HG02642 (cell line): ENCODE measurements at regions not wholly inside any gene's neighbourhood (a gene's known extent, or its start where the extent isn't known, plus 50 kb on each side); places are given as distances from the start of the nearest gene placed in this dataset.
"Not testable (repeated sequence)": the region's sequence is repeated elsewhere in the genome, so short reads cannot be mapped to it uniquely, and the experiment has no call there.

Experiments
- ATAC-seq: cut with Tn5 transposase; IDR thresholded peaks from one replicate; pipeline ENCODE4 v1.9.1; 2021; ENCODE audit warnings: mild to moderate bottlenecking; ENCODE audit not compliant: unreplicated experiment, poor library complexity

DNA sequence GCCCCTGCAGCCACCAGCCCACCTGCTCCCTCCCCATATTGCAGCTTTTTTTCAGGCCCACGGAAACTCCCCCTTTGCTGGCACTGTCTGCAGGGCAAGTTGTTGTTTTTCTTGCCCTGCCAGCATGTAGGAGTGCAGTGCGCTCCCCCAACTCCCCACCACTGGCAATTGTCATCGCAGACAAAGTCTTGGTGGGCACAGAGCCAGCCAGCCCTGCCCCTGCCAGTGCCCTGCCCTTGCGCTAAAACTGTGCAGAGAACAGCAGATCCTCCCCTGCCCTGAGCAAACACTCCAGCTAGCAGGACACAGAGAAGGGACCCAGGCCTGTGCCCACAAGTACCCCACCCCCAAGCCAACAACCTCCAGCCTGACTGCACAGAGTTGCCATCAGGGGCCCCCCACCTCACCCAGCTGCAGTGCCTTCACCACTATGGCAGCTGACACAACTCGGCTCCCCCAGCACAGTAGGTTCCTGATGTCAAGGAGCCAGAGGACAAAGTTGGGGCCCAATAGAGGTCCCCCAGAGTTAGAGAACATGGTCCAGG lies 158.1 kb upstream of the ARHGAP42 start:
- no peak for ATAC-seq

DNA sequence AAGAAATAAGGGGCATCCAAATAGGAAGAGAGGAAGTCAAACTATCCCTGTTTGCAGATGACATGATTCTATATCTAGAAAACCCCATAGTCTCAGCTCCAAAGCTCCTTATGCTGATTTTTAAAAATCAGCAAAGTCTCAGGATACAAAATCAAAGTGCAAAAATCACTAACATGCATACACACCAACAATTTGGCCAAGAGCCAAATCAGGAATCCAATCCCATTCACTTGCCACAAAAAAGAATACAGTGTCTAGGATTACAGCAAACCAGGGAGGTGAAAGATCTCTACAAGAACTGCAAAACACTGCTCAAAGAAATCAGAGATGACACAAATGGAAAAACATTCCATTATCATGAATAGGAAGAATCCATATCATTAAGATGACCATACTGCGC lies 155.8 kb upstream of the ARHGAP42 start:
- ATAC-seq = not testable (repeated sequence)

DNA sequence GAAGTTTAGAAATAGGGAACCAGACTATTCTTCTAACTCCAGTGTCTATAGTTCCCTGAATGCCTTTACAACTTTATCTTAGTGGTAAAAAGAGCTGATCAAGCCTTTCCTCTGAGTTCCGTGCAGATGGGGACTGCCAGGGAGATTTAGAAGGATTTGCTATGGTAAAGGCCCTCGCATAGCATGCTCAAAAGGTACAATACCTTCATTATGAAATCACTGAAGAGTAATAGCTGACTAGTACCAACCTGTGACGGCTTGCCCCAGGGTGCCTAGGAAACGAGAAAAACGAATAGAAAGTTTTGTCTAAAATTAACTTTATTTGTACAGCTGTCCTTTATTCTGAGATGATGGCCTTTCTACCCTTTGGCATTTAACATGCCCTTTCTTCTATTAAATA lies 150.1 kb upstream of the ARHGAP42 start:
- no peak for ATAC-seq

DNA sequence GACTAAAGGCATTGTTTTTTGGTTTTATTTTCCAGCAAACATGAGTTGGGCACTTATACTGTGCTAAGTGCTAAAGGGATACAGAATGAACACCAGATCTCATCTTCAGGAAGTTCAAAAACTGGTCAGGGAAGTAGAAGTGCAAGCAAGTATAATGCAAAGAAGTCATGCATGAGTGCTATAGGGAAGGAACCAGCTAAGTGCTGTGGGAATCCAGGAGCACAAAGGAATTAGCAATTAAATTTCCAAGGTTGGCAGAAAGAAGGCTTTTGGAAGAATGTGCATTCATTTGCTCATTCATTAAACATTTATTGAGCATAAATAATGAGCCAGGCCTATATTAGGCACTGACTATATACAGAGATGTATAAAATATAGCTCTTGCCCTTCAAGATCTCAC lies 143.7 kb upstream of the ARHGAP42 start:
- ATAC-seq = no peak

DNA sequence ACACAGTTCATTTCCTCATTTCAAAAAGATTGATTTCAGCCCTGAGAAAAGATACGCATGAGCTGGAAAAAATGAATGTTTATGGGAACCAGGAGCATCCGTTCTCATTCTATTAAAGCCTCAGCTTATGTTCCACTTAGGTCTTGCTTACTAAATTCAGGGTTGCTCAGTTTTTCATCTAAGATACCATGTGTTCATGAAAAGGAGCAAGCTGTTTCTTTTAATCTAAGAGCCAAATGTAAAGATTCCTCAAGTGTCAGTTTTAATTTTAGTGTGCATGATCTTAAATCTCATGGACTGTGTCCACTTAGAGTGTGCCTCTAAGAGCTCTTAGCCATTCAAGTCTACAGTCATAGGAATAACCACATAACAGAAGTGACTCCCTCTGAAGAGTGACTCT lies 141.5 kb upstream of the ARHGAP42 start:
- no peak for ATAC-seq

DNA sequence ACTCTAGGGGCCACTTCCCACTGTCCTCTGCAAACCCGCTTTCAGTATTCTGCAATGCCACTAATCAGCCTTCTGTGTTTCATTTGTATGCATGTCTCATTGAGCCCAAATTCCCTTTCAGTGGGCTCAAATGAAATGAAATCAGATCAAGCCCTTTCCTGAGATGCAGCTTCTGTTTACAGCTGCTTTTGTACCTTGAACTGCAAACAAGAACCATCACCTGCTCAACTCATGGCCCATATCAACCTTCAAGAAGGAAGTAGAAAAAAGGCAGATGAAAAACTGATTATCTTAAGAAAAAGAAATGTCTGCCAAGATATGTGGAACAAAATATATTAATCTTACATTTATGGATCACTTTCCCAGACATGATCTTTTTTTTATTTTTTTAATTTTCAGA lies 141.1 kb upstream of the ARHGAP42 start:
- ATAC-seq = no peak

DNA sequence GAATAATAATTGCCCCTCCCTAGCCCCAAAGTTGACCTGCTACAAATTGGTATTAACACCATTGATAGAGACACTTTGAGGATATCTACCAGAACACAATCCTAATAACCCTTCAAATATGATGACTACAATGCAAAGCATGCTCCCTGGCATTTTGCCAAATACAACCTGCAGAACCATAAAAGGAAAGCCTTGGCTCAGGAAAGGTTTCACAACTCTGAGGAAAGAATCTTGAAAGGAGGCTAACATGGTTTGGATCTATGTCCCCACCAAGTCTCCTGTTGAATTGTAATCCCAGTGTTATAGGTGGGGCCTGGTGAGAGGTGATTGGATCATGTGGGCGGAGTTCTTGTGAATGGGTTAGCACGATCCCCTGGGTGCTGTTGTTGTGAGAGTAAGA lies 140.4 kb upstream of the ARHGAP42 start:
- no peak for ATAC-seq

DNA sequence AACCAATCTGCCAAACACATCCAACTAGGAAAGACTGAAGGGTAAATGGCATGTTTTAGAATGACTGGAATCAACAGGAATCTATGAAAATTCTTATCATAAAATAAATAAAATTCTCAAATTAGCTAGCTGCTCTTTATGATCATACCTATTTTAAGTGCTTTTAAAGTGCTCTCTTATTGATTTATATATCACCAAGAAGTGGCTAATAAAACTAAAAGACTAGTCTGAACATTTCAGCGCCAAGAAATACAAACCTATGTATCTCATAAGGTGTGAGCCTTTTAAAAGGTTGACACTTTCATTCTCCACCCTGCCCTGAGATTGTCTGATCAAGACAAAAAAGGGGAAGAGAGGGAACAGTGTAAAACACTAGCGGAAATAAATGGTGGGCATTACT lies 136.8 kb upstream of the ARHGAP42 start:
- ATAC-seq = no peak

DNA sequence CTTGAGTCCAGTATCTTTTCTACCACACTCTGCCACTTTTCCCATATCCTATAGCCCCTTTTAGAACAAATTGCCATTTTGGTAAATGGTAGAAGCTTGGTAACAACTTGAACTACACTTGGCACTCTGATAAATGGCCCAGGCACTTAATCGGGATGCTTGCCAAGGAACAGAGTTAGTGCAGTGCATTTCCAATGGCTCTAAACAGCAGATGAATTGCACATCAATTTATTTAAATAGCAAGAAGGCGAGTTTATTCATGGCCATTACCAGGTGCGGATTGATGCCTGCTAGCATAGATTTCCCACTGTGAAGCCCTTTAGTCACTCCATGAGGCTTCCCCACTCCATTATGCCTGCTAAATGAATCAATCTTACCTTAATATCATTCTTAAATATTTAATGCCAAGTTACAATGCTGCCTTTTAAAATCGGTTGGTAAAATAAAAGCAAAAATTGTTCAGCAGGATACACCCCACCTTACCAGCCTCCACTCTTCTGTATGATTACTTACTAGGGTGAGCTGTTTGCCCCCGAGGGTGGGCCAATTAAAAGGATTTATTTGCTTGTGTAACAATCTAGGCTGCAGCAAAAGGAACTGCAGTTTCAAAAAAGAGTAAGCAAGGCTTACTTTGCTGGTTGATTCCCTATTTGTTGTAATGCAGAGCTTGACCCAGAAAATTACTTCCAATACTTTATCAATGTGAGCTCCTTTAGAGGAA lies 136.0 kb upstream of the ARHGAP42 start:
- ATAC-seq = no peak

DNA sequence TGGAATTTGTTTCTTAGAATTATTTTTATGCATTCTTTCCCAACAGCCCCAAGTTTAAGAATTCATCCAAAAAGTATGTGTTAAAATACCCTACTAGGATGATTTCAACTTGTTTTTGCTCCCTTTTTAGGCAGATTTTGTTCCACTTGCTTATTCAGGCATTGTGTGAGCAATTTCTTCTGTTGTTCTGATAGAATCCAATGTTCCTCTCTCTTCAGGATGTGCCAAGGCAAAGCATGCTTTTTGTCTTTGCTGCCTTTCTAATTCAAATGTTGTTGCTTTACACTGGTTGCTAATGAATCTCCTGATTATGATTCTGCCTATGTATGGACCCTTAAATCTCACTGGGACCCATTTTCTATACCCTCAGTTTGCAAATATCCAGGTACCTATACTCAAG lies 131.2 kb upstream of the ARHGAP42 start:
- ATAC-seq = no peak

DNA sequence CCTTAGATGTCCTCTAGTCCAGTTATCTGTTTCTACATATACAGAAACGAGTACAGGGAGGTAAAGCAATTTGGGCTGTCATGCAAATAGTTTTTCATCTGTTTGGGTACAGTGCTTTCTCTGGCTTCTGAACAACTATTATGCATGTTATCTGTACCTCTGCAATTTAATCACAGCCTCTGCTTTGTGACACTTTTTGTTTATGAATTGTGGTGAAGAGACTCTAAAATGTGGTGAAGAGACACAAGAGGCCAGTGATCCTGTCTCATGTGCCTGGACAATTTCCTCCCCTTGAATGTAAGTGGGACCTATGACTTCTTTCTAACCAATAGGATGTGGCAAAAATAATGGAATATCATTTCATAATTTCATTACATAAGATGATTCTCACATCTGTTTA lies 130.3 kb upstream of the ARHGAP42 start:
- no peak for ATAC-seq

DNA sequence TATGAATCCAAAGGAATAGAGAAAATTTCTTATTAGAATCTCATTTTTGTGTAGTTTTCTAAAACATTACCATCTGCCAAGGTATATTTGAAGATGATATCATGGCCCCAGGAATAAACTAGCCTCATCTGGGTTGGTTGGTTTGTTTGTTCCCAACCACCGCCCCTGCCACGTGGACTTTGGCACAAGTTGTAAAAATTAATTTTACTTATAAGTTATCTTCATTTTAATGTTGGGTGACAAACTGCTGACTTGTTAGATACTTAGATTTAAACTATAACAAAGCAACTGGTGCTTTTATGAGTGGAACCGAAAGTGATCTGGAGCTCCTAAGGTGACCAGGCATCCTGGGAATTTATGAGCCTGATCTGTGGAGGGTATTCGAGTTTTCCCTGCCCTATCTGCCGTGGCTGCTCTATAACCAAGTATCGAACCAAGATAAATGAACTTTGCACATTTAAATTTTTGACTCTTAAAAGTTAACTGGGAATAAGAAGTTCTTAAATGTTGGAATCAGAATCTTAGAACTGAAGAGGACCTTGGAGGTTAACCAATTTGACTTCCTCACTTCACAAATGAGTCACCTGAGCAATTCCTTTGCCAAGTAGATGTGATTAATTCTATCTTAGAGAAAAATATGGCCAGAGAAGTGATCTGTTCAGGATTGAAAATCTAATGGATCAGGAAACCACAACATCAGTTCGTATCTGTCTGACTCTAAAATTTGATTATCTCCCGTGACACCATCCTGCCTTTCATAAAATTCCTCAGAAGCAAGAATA lies 129.1 kb upstream of the ARHGAP42 start:
- no peak for ATAC-seq

DNA sequence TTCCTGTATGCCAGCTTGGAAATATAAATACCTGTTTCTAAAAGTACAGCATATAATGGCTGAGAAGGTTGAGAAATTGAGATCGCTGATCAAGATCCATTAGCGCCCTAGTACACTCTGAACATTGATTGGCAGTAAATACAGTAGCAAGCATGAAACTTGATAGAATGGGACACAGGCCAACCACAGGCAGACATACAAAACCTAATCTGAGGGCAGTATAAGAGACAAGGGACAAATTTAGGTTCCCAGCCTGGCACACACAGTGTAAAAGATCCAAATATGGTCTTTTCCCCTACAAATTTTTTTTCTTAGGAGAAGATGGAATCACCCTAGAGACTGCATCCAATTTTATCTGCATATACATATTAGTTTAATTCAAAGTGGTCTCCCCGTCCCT lies 126.5 kb upstream of the ARHGAP42 start:
- no peak for ATAC-seq

DNA sequence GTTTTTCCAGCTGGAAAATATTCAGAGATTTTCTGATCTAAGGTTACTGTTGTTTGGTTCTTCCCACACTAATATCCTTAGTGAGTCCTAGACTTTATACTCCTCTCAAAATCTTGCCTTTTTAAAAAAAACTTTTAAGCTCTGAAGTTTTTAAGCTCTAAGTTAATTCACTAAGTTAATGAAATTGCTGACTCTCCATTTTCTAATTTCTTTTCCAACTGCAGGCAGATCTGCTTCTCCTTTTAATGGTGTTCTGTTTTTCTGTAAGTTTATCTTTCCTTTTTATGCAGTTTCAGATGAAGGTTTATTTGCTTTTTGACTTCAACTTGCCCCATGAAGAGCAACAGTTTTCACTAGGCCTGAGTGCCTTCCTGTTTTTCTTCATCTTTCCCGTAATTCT lies 125.8 kb upstream of the ARHGAP42 start:
- ATAC-seq = no peak

DNA sequence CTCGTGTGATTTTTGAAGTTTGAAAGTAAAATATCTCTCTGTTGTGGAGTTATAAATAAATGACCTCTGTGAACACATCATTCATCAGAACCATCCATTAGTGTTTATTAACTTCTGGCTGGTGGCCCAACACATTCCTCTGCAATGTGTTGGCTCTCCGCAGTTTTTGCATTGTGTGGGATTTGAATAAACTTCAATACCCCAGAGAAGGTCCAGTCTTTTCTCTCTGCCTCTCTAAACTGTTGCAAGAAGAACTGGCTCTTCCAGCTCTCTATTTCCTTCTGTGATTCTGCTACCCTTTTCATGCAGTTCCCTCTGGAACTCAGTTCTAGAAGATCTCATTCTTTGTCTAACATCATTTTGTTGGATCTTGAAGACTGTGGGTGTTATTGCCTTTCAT lies 125.0 kb upstream of the ARHGAP42 start:
- no peak for ATAC-seq

DNA sequence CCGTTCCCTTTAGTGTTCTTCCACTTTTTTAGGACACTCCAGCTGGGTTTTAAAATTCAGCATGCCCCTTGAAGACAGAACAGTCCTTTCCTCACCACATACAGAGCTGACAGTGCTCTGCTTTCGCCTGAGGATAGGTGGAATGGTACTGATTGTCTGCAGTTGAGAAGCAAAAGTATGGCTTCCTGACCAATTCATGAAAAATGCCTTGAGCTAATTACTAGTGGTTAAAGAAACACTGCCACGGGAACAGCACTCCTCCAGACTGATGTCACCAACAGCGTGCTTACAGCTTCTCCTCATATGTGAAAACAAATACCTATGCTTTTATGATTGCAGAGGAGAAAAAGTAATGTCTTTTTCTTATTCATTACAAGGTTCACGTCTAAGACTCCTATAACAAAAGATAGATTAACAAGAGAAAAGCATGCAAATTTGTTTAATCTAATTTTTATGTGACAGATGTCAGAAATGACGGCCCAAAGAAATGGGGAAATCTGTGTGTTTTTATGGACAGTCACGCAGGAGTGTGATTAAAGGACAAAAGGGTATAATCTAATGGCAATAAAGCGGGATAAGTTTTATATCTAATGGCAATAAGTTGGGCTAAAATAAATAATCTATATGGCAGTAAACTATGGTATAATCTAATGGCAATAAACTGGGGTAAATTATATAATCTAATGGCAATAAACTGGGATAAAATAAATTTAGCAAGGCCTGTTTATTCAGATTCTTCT lies 123.4 kb upstream of the ARHGAP42 start:
- no peak for ATAC-seq

DNA sequence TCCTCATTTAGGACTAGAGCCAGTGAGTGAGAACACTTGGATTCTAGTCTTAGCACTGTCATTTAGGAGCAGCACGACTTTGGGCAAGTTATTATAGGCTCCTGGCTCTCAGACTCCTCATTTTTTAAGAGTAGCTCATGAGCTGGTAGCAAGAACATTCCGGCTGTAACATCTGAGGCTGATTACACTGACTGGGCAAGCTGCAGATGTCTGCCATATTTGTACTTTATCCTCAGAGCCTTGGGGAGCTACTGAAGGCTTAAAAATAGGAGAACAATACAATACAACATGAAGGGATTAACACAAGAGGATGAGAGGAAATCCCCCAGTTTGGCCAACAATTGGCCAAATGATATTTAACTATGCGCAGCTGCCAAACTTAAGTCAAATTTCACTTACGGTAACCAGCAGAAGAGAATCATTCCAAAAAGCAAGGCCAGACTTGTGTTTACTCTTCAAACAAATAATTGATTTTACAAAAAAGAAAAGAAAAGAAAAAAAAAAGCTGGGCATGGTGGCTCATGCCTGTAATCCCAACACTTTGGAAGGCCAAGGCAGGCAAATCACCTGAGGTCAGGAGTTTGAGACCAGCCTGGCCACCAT lies 113.1 kb upstream of the ARHGAP42 start:
- no peak for ATAC-seq

DNA sequence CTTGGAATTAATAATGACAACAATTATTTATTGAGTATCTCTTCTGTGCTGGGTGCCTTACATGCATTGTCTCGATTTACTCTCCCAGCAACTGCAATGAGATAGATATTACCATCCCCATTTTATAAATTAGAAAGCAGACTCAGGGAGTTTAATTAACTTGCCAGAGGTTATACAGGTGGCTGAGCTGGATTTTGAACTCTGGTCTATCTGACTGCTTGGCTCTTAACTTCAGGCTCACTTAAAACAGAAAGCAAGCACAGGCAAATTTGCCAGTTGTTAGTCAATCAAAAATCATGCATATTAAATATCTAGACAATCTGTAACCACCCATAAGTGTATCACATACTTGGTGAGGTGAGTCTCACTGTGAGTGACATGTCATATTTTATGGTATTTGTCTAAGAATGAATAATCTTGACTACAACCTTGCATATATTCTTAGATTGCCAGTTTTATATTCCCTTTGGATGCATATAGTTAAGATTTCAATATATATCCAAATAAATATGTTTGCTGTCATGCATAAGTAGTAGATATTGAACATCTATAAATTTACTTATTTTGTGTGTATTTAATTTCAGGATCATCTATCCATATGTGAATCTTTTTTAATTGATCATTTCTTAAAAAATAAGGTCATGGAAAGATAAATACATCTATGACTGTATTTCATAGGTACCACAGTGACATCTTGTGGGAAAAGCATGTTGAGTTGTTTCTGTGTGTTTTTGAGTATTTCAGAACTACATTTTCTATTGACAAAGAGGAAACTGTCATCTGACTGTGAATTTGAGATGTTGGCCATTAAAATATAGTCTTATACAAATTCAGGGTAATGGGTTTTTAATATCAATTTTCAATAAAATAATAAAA lies 112.0 kb upstream of the ARHGAP42 start:
- ATAC-seq = no peak

DNA sequence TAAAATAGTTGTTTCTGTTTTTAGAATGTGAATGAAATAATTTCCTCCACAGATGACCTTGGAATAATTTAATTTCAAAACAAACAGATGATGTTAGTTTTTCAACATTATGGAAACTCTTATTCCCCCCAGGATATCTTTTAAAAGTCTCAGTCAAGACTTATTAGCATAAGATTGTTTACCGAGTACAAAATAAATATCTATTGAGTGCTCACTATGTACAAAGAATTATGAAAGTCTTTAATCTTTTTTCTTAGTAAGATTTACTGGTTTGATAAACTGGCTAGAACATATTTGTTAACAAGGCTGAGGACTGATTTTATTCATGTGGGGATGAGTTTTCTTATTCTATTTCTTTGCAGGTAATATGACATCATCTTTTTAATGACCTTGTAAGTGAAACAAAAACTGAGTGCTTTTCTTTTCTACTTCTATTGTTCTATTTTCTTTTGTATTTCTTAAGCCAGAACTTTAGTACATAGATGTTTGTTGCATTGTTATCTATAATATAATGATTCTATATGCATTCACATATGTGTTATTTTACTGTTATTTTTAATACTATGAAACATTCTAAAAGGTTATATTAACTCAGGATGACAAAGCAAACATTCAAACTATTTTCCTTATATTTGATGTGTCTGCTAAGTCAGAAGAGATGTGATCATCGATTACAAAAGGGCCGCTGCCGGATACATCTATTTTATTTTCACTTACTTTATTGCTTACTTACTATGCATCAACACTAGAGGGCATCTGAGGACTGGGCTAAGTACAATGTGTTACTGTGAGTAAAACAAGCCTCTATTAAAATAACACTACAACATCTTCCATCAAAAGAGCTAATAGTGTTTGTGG lies 111.0 kb upstream of the ARHGAP42 start:
- peak; percentile 84 for ATAC-seq
